GM06990 (cell line): ENCODE measurements at regions not wholly inside any gene's neighbourhood (a gene's known extent, or its start where the extent isn't known, plus 50 kb on each side); places are given as distances from the start of the nearest gene placed in this dataset.

Source experiments
- DNase-seq: peaks from one replicate; pipeline ENCODE4 v3.0.0-alpha.2; 2011; ENCODE audit not compliant: insufficient read length; ENCODE audit errors: extremely low read depth
- H3K27me3 ChIP-seq: replicated peaks from 2 replicates; pipeline ENCODE4 v1.6.0; 2011; ENCODE audit warnings: low read length; ENCODE audit not compliant: control insufficient read depth, insufficient read depth
- H3K36me3 ChIP-seq: 2 replicates; pipeline ENCODE4 v1.5.1; 2011; ENCODE audit warnings: low read length; ENCODE audit not compliant: control insufficient read depth, insufficient read depth
- H3K4me3 ChIP-seq: replicated peaks from 2 replicates; pipeline ENCODE4 v1.5.1; 2011; ENCODE audit warnings: low read depth, mild to moderate bottlenecking, control low read depth, low read length
- TF ChIP-seq, protein P1 (sequence below): IDR thresholded peaks from 2 replicates; pipeline ENCODE4 v1.5.1; 2011; ENCODE audit warnings: low read length, control low read depth, mild to moderate bottlenecking, inconsistent platforms; ENCODE audit not compliant: insufficient read depth, poor library complexity, severe bottlenecking

DNA sequence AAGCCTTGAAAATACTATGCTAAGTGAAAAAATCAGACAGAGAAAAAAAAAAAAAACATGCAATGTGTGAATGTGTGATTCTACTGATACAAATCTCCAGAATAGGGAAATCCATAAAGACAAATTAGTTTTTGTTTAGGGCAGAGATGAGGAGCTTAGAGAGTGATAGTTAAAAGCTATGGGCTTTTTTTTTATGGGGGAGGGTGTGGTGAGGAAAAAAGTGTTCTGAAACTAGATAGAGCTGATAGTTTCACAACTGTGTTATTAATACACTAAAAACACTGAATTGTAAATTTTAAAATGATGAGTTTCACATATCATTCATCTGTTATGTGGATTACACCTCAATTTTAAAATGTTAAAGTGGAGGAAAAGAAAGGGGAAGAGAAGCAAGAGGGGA is 228.3 kb upstream of the ZNF462 start:
- TF ChIP-seq, protein P1, sequence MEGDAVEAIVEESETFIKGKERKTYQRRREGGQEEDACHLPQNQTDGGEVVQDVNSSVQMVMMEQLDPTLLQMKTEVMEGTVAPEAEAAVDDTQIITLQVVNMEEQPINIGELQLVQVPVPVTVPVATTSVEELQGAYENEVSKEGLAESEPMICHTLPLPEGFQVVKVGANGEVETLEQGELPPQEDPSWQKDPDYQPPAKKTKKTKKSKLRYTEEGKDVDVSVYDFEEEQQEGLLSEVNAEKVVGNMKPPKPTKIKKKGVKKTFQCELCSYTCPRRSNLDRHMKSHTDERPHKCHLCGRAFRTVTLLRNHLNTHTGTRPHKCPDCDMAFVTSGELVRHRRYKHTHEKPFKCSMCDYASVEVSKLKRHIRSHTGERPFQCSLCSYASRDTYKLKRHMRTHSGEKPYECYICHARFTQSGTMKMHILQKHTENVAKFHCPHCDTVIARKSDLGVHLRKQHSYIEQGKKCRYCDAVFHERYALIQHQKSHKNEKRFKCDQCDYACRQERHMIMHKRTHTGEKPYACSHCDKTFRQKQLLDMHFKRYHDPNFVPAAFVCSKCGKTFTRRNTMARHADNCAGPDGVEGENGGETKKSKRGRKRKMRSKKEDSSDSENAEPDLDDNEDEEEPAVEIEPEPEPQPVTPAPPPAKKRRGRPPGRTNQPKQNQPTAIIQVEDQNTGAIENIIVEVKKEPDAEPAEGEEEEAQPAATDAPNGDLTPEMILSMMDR, result no peak
- Histone ChIP-seq H3K4me3 (no peak overlapping the region), H3K36me3 (no peaks in the 10 kb centered on the region), H3K27me3 (no peaks in the 10 kb centered on the region)
- DNase-seq, result no peak

DNA sequence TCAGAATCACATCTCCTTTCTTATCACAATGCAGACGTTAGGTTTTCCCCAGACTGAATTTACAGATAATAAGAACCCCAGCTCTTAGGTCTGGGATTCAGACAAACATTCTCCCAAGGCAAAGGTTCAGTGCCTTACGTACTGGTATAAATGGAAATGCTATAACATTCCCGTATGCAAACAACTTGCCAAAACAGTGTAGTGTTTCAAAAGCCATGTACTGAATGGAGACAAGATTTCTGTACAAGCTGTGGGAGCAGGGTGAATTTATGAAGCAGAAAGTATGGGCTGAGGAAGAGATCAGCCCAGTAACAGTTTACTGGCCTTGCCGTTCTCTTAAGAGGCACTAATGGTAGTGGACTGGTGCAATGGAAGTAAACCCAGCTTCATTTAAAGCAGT is 225.5 kb upstream of the ZNF462 start:
- TF ChIP-seq, protein P1, result no peak
- DNase-seq, result no peak
- no peaks in the 10 kb centered on the region for H3K36me3 ChIP-seq

DNA sequence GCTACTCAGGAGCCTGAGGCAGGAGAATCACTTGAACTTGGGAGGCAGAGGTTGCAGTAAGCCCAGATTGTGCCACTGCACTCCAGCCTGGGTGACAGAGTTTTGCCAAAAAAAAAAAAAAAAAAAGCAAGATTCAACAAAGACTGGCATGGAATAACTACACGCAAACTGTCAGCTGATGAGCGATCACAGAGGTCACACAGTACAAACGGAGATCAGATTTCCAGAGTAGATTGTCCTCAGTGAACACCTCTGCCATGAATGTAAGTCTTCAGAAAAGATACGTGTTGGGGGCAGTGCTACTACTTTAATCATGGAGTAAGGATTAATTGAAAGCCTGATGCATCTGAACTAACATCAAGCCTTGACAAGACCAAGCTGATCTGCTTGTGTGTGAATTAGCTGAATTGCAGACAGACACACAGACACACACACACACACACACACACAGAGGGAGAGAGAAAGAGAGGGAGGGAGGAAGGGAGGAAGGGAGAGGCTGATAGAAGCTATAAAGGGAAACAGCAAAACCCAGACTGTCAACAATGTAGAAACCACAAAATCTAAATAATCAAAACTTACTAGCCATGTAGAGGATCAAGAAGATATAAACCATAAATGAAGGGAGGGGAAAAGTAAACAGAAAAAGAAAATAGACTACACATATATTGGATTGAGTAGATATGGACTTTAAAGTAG is 222.9 kb upstream of the ZNF462 start:
- TF ChIP-seq, protein P1, result no peak
- Histone ChIP-seq H3K36me3 (no peaks in the 10 kb centered on the region), H3K27me3 (no peaks in the 10 kb centered on the region), H3K4me3 (no peak overlapping the region)
- no peak for DNase-seq

More for the DNA sequence above, 225.5 kb upstream of the ZNF462 start:
- H3K4me3 ChIP-seq, result no peak overlapping the region
- H3K27me3 ChIP-seq, result no peaks in the 10 kb centered on the region

DNA sequence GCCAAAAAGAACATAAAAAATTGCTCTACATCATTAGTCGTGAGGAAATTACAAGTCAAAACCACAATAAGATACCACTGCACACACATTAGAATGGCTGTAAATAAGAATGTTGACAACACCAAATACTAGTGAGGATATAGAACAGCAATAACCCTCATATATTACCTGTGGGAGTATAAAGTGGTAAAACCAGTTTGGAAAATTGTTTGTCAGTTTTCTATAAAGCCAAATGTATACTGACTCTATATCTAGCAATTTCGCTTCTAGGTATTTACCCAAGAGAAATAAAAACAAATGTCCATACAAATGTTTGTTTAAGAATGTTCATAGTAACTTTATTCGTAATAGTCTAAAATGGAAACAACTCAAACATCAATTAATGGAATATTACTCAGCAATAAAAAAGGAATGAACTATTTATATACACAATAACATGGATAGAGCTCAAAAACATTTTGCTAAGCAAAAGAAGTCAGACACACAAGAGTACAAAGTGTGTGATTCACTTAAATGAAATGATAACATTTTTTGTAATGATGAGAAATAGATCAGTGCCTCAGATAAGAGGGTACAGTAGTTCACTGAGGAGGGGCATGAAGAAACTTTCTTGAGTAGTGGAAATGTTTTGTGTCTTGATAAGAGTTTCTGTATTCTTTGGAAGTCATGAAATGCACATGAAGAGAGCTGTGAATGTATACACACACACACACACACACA is 219.6 kb upstream of the ZNF462 start:
- Histone ChIP-seq H3K4me3 (no peak overlapping the region), H3K27me3 (no peaks in the 10 kb centered on the region), H3K36me3 (no peaks in the 10 kb centered on the region)
- TF ChIP-seq, protein P1, result no peak
- DNase-seq, result no peak

DNA sequence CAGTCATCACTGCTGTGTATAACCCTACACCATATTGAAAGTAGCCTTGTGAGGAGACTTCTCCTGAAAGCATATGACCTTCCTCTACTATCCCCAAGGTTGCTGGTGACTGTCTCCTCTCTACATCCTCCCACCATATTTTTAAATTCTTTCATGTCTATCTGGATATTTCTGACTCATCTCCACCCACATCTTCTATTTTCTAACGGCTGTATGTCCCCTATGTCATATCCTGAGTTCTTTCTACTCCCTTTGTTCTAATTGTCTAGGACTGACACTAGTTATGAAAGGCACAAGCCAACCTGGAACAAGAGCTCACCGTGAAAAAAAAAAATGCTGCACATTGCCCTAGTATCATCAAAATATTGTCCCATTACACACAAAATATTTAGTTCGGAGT is 218.3 kb upstream of the ZNF462 start:
- H3K36me3 ChIP-seq, result no peaks in the 10 kb centered on the region
- no peak overlapping the region for H3K4me3 ChIP-seq
- TF ChIP-seq, protein P1, result no peak
- DNase-seq, result no peak
- no peaks in the 10 kb centered on the region for H3K27me3 ChIP-seq
